Hepatocyte (in vitro differentiated cells): ENCODE measurements at regions not wholly inside any gene's neighbourhood (a gene's known extent, or its start where the extent isn't known, plus 50 kb on each side); places are given as distances from the start of the nearest gene placed in this dataset.

Experiments used
- DNase-seq: peaks from one replicate; pipeline ENCODE4 v3.0.0-alpha.2; 2016; ENCODE audit warnings: low spot score
- H2AFZ ChIP-seq: fragments of 200-600 bp; sonication (generic); 2 replicates; pipeline ENCODE4 v1.6.0; 2016; ENCODE audit warnings: antibody characterized with exemption, mild to moderate bottlenecking
- H3K27ac ChIP-seq: fragments of 200-600 bp; sonication (generic); 2 replicates; pipeline ENCODE4 v1.5.1; 2016; ENCODE audit warnings: mild to moderate bottlenecking
- H3K27me3 ChIP-seq: fragments of 200-600 bp; sonication (generic); 2 replicates; pipeline ENCODE4 v1.6.1; 2016
- H3K36me3 ChIP-seq: fragments of 200-600 bp; sonication (generic); replicated peaks from 2 replicates; pipeline ENCODE4 v1.5.1; 2016; ENCODE audit warnings: low read depth; ENCODE audit not compliant: insufficient read depth
- H3K4me1 ChIP-seq: fragments of 200-600 bp; sonication (generic); 2 replicates; pipeline ENCODE4 v1.5.1; 2016; ENCODE audit warnings: mild to moderate bottlenecking, moderate library complexity; ENCODE audit not compliant: insufficient read depth
- H3K4me2 ChIP-seq: fragments of 200-600 bp; sonication (generic); 2 replicates; pipeline ENCODE4 v1.6.0; 2016
- H3K4me3 ChIP-seq: fragments of 200-600 bp; sonication (generic); 2 replicates; pipeline ENCODE4 v1.5.1; 2016; ENCODE audit warnings: mild to moderate bottlenecking
- H3K79me2 ChIP-seq: fragments of 200-600 bp; sonication (generic); 2 replicates; pipeline ENCODE4 v1.6.0; 2017; ENCODE audit warnings: mild to moderate bottlenecking
- H3K9me2 ChIP-seq: fragments of 200-600 bp; sonication (generic); replicated peaks from 2 replicates; pipeline ENCODE4 v1.6.0; 2017; ENCODE audit warnings: mild to moderate bottlenecking; ENCODE audit not compliant: insufficient read depth
- H3K9me3 ChIP-seq: fragments of 200-600 bp; sonication (generic); 2 replicates; pipeline ENCODE4 v1.5.1; 2016; ENCODE audit warnings: low read depth, mild to moderate bottlenecking
- H4K20me1 ChIP-seq: fragments of 200-600 bp; sonication (generic); 2 replicates; pipeline ENCODE4 v1.6.0; 2016; ENCODE audit warnings: mild to moderate bottlenecking; ENCODE audit not compliant: insufficient read depth, poor library complexity, severe bottlenecking
- EZH2 ChIP-seq: fragments of 200-600 bp; sonication (generic); IDR thresholded peaks from 2 replicates; pipeline ENCODE4 v1.6.1; 2016; ENCODE audit warnings: antibody characterized with exemption, mild to moderate bottlenecking, borderline replicate concordance
- EZH2phosphoT487 ChIP-seq: fragments of 200-600 bp; sonication (generic); IDR thresholded peaks from one replicate; pipeline ENCODE4 v1.6.1; 2018; ENCODE audit warnings: antibody characterized with exemption, mild to moderate bottlenecking, low read depth, moderate library complexity; ENCODE audit not compliant: unreplicated experiment, severe bottlenecking
- WGBS: methylation state at CpG from one replicate; pipeline ENCODE4 v1.1.6; 2016; ENCODE audit warnings: low lambda C conversion rate; ENCODE audit errors: missing lambda C conversion rate; 5-methylcytosine and 5-hydroxymethylcytosine counted together
- TF ChIP-seq, protein P1 (sequence below): fragments of 200-600 bp; sonication (generic); IDR thresholded peaks from 2 replicates; pipeline ENCODE4 v1.5.1; 2016; ENCODE audit warnings: antibody characterized with exemption, mild to moderate bottlenecking; ENCODE audit not compliant: poor library complexity

DNA sequence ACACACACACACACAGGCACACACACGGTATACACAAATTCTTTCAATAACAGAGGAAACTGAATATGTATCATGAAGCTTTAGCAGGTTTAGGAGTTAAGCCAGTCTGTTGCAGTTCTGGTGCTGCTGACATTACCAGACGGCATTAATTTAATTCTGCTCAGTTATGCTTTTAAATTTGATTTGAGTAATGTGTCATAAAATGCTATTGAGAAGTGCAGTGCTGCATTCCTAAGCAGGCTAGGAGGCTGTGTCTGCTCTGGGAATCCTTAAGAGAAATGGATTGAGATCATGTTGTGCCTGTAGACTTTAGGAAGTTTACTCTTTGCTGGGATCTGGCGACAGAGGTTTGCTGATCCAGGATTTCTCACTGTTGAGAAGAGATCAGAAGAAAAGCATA is 733.8 kb downstream of the BRINP1 start:
- 66% methylated on average over 3 of the region's 3 CpGs for WGBS
- H3K4me3 ChIP-seq, result no peak overlapping the region

DNA sequence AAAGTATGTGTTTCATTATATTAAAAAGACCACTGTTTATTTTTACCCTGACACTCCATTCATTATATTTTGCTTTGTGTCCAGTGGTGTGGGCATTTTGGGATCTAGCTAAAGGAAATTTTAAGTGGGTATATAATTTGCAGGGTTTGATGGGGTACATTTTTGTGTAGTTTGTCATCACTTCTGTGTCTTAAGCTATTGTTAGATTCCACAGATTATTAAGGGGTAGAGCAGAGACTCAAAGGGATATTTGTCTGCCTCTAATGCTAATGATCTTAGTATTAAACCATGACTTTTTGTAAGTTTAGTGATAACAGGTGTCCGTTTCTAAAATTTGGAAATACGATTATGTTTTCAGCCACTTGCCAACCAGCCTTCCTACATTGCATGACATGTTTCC is 731.6 kb downstream of the BRINP1 start:
- no peaks in the 10 kb centered on the region for H3K9me3 ChIP-seq
- H3K4me1 ChIP-seq, result no peaks in the 10 kb centered on the region
- no peak overlapping the region for H3K4me3 ChIP-seq
- no peaks in the 10 kb centered on the region for H3K36me3 ChIP-seq
- no peak overlapping the region for H2AFZ ChIP-seq
- no peak overlapping the region for H3K27ac ChIP-seq
- 84% methylated on average over 2 of the region's 2 CpGs for WGBS
- no peaks in the 10 kb centered on the region for H3K27me3 ChIP-seq
- TF ChIP-seq, protein P1, sequence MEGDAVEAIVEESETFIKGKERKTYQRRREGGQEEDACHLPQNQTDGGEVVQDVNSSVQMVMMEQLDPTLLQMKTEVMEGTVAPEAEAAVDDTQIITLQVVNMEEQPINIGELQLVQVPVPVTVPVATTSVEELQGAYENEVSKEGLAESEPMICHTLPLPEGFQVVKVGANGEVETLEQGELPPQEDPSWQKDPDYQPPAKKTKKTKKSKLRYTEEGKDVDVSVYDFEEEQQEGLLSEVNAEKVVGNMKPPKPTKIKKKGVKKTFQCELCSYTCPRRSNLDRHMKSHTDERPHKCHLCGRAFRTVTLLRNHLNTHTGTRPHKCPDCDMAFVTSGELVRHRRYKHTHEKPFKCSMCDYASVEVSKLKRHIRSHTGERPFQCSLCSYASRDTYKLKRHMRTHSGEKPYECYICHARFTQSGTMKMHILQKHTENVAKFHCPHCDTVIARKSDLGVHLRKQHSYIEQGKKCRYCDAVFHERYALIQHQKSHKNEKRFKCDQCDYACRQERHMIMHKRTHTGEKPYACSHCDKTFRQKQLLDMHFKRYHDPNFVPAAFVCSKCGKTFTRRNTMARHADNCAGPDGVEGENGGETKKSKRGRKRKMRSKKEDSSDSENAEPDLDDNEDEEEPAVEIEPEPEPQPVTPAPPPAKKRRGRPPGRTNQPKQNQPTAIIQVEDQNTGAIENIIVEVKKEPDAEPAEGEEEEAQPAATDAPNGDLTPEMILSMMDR, result no peak
- no peak for TF ChIP-seq EZH2
- no peak for TF ChIP-seq EZH2phosphoT487
- no peaks in the 10 kb centered on the region for H4K20me1 ChIP-seq
- H3K79me2 ChIP-seq, result no peaks in the 10 kb centered on the region
- H3K9me2 ChIP-seq, result no peaks in the 10 kb centered on the region
- DNase-seq, result no peak
- H3K4me2 ChIP-seq, result no peak overlapping the region

More for the DNA sequence above, 733.8 kb downstream of the BRINP1 start:
- H3K4me2 ChIP-seq, result no peak overlapping the region
- DNase-seq, result no peak
- no peak overlapping the region for H3K27ac ChIP-seq
- no peaks in the 10 kb centered on the region for H3K4me1 ChIP-seq
- H3K9me2 ChIP-seq, result no peaks in the 10 kb centered on the region
- no peaks in the 10 kb centered on the region for H3K79me2 ChIP-seq
- TF ChIP-seq, protein P1, result no peak
- TF ChIP-seq EZH2 (no peak), EZH2phosphoT487 (no peak)
- H3K9me3 ChIP-seq, result no peaks in the 10 kb centered on the region
- no peaks in the 10 kb centered on the region for H3K36me3 ChIP-seq
- H3K27me3 ChIP-seq, result no peaks in the 10 kb centered on the region
- H4K20me1 ChIP-seq, result no peaks in the 10 kb centered on the region
- no peak overlapping the region for H2AFZ ChIP-seq

DNA sequence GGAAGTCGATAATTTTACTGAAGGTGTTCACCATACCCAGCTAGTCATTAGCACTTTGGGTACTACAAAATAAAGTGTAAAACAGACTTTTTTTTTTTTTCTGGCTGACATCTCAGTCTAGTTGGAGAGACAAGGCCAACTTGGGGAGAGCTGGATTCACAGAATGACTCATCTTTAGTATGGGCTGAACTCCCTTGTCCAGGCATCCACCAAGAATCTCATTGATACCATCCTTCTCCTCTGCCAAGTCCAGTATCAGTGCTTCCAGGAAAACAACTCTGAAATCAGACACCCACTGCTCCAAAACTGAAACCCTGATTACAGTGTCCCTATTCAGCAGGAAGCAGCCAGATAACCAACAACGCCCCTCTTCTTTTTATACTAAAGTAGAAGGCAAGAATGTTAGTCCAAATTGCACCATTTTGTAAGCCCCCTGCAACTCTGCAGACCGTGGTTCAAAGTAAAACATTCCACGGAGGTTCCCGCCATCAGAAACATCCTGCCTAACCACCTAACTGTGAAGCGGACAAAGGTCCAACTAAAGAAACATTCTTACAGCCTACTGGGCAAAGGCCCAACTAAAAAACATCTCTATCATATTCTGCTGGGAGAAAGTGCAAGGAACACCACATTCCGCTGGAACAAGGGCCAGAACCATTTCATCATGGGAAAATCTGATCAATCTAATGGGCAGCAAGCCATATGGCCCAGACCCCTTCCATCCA is 728.2 kb downstream of the BRINP1 start:
- no peaks in the 10 kb centered on the region for H4K20me1 ChIP-seq
- H3K79me2 ChIP-seq, result no peaks in the 10 kb centered on the region
- no peak overlapping the region for H3K4me2 ChIP-seq
- TF ChIP-seq EZH2phosphoT487, result no peak
- no peak for TF ChIP-seq EZH2
- TF ChIP-seq, protein P1, result no peak
- no peaks in the 10 kb centered on the region for H3K27me3 ChIP-seq
- no peaks in the 10 kb centered on the region for H3K36me3 ChIP-seq
- no peak overlapping the region for H3K4me3 ChIP-seq
- 85% methylated on average over 7 of the region's 7 CpGs for WGBS
- no peak overlapping the region for H2AFZ ChIP-seq
- no peak overlapping the region for H3K27ac ChIP-seq
- no peaks in the 10 kb centered on the region for H3K4me1 ChIP-seq
- H3K9me2 ChIP-seq, result no peaks in the 10 kb centered on the region
- no peaks in the 10 kb centered on the region for H3K9me3 ChIP-seq
- no peak for DNase-seq
